Chondrocyte (in vitro differentiated cells): ENCODE measurements at regions not wholly inside any gene's neighbourhood (a gene's known extent, or its start where the extent isn't known, plus 50 kb on each side); places are given as distances from the start of the nearest gene placed in this dataset.

ENCODE experiments used
- DNase-seq: peaks from one replicate; pipeline ENCODE4 v3.0.0; 2021; ENCODE audit warnings: mixed read lengths, low spot score
- H3K27ac Mint-ChIP-seq: one replicate; pipeline ENCODE4 v1.8.0; 2021; ENCODE audit warnings: mild to moderate bottlenecking, moderate library complexity, mixed read lengths; ENCODE audit not compliant: unreplicated experiment
- H3K27me3 Mint-ChIP-seq: 2 replicates; pipeline ENCODE4 v1.8.0; 2021; ENCODE audit warnings: low read depth, mixed read lengths
- H3K36me3 Mint-ChIP-seq: 2 replicates; pipeline ENCODE4 v1.8.0; 2021; ENCODE audit warnings: low read depth, mixed read lengths
- H3K4me1 Mint-ChIP-seq: 2 replicates; pipeline ENCODE4 v1.8.0; 2021; ENCODE audit warnings: low read depth, mild to moderate bottlenecking, mixed read lengths
- H3K4me3 Mint-ChIP-seq: one replicate; pipeline ENCODE4 v1.8.0; 2021; ENCODE audit warnings: mild to moderate bottlenecking, moderate library complexity, mixed read lengths; ENCODE audit not compliant: unreplicated experiment
- H3K9me3 Mint-ChIP-seq: 2 replicates; pipeline ENCODE4 v1.8.0; 2021; ENCODE audit warnings: low read depth, mixed read lengths
- CTCF ChIP-seq: fragments of 200-600 bp; sonication (generic); IDR thresholded peaks from 2 replicates; pipeline ENCODE4 v1.5.0; 2021; ENCODE audit warnings: antibody characterized with exemption, mild to moderate bottlenecking, moderate library complexity

- Mint-ChIP-seq H3K4me1 (peaks cover 29% of the 10 kb centered on the region), H3K36me3 (no peaks in the 10 kb centered on the region), H3K27ac (no peak overlapping the region), H3K27me3 (no peaks in the 10 kb centered on the region), H3K9me3 (no peaks in the 10 kb centered on the region), H3K4me3 (no peak overlapping the region)
- DNase-seq, result no peak
- no peak for TF ChIP-seq CTCF
Observed at GRCh38 chr1:232376632-232377493, 253.1 kb downstream of the SIPA1L2 start.

- Mint-ChIP-seq H3K36me3 (no peaks in the 10 kb centered on the region), H3K9me3 (no peaks in the 10 kb centered on the region), H3K27me3 (no peaks in the 10 kb centered on the region), H3K27ac (no peak overlapping the region), H3K4me1 (peaks cover 16% of the 10 kb centered on the region), H3K4me3 (no peak overlapping the region)
- DNase-seq, result no peak
- no peak for TF ChIP-seq CTCF
Observed at GRCh38 chr1:232372841-232373440, 257.0 kb downstream of the SIPA1L2 start.

GRCh38 chr1:232372431-232372830 lies 257.5 kb downstream of the SIPA1L2 start:
- Mint-ChIP-seq H3K4me1 (peaks cover 13% of the 10 kb centered on the region), H3K4me3 (no peak overlapping the region), H3K36me3 (no peaks in the 10 kb centered on the region), H3K27ac (no peak overlapping the region), H3K27me3 (no peaks in the 10 kb centered on the region), H3K9me3 (no peaks in the 10 kb centered on the region)
- DNase-seq, result no peak
- no peak for TF ChIP-seq CTCF

DNA sequence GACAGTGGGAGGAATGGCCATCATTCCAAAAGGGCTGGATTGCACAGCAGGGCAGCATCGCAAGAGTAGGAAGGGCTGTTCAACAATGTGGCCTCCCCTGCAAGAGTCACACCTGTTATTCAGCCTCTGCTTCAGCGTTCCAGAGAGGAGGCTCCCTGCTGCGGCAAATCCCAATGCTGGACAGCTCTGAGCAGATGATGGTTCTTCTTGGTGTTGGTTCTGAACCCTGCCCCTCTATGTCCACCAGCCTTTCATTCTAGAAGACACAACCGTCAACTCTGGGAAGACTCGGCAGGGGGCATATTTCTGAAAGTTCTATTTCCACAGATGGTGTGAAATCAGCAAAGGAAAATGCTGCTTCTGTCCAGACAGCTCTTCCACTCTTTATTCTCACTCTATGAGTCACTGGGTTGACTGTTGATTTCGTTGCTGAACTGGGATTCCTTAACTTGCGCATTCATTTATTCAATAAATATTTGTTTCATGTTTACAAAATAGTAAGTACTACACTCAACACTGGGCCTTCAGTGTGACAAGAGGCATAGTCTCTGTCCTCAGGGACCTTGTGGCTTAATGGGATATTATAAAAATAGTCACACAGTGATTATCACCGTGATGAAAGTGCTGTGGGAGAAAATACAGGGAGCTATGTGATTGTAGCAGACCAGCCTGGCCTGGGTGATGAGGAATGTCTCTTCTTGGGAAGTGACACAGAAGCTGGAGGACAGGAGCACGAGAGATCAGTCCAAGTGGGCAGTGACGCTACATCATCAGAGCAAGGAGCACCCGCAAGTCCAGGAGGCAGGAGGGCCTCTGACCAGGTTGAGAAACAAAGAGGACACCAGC lies 260.3 kb downstream of the SIPA1L2 start:
- DNase-seq, result no peak
- H3K27me3 Mint-ChIP-seq, result no peaks in the 10 kb centered on the region
- no peak overlapping the region for H3K27ac Mint-ChIP-seq

More for the DNA sequence above, 260.3 kb downstream of the SIPA1L2 start:
- Mint-ChIP-seq H3K4me1 (peaks cover 6% of the 10 kb centered on the region), H3K36me3 (no peaks in the 10 kb centered on the region), H3K9me3 (no peaks in the 10 kb centered on the region), H3K4me3 (no peak overlapping the region)
- TF ChIP-seq CTCF, result no peak
